GM18507 (cell line): ENCODE measurements at regions not wholly inside any gene's neighbourhood (a gene's known extent, or its start where the extent isn't known, plus 50 kb on each side); places are given as distances from the start of the nearest gene placed in this dataset.

Source experiments
- DNase-seq: peaks from one replicate; pipeline ENCODE4 v3.0.0; 2011; ENCODE audit warnings: low read depth; ENCODE audit not compliant: insufficient read length; ENCODE audit errors: extremely low spot score
- FAIRE-seq: peaks from 2 replicates; lab custom pipeline; 2011; peaks lifted over from hg19 to GRCh38; lab: Jason Lieb, UNC

DNA sequence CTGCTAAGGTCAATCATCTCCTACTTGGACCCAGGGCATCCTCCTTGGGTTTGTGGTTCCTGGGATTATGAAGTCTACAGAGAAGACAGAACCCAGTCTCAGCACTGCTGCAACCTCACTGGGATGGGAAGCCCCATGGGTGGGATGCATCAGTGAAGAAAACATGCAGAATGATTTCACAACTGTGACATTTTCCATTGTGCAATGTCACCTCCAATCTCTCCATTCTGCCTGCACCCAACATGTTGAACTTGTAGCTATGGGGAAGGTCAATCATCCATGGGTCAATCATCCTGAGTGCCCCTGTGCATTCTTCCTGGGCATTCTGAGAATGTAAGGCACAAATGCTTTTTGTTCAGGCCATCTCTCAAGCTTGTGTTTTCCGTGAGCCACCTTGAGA, 1004.4 kb upstream of the TMEM132C start:
- DNase-seq (no peak), FAIRE-seq (no peak)

DNA sequence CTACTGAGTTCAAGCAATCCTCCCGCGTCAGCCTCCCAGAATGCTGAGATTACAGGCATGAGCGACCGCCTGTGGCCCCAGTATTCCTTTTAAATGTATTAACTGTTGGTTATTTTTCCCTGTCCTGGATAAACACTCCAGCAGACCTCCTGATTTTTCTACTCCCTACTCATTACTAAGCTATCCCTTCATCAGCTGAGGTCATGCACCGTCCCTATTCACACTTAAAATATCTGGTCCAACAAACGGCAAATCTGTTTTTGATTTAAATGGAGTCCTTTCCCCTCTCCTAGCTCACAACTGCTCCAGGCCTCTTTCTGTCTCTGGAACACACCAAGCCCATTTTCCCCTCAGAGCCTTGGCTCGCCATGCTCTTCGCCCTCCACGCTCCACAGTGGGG, 1003.3 kb upstream of the TMEM132C start:
- DNase-seq (no peak), FAIRE-seq (no peak)

DNA sequence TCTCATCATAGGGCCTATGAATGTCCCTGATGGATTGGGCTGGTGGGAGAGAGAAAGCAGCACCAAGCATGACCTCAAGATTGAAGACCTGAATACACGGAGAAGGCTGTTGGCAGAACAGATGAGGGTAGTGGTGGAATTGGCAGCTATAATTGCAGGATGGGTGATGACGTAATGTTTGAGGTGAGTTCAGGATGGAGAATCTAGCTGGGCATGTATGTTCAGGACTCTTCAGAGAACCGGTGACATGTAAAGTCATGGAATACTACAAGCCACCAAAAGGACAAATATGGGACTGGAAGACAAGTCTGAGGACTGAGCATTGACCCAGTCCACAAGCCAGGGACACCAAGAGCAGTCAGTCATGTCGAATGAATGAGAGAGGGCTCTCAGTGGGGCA, 999.8 kb upstream of the TMEM132C start:
- DNase-seq, result no peak
- no peak for FAIRE-seq

DNA sequence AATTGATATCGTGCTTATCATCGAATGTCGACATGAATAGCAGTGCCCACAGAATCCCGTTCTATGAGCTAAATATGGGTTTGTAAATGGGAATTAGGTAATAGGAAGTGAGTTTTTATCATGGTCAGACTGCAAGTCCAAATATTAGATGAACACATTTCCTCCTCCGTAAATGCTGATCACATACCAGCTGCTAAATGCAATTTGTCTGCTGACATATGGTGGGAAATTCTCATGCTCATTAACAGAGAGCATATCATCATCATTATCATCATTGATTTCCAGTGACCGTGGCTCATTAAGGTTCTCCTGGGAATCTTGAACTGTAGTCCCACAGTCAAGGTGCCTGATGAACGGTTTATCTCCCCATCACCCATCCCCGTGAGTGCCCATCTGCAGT, 998.8 kb upstream of the TMEM132C start:
- no peak for FAIRE-seq
- DNase-seq, result no peak

DNA sequence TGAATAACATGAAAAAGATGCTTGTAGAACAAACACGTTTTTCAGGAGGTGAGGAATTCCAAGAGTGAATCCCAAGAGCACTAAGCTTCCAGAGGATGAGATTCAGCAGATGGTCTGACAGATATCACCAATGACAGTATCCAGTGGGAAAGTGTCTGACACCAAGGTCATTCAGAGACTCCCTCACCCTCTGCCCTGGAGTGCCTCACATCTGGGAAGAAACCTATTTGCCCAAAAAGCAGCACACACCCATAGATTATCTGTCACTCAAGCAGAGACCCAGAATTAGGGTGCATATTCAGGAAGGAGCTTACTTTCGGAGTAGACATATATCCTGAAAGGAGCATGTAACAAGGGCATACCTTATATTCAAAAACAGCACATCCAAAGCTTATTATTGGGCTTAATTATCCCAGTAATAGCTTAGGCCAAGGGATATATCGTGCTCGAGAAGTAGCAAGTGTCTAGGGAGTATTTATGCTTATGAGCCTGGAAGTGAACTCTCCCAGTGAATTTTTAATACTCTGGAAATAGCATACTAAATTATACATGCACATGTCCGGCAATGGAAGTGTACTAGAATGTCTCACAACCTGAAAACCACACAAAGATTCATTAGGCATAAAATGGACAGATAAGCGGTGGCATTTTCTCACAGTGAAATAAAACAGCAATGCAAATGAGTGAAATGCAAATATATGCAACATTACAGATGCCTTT, 998.1 kb upstream of the TMEM132C start:
- DNase-seq (no peak), FAIRE-seq (no peak)

DNA sequence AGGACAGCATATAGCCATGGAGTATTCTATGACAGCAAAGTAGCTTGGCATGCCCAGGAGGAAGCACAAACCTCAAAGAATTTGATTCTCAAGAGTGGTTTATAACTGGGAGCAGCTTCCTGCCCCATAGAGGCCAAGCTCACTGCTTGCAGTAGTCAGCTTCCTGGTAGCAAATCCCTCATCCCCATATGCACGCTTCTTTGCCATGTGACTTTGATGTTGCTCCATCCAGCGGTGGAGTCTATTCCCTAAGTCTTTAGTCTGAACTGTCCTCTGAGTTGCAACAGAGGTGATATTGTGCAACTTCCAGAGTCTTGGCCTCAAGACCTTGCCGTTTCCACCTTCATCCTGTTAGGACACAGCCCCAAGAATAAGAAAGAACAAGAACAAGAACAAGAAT, 996.8 kb upstream of the TMEM132C start:
- FAIRE-seq (no peak), DNase-seq (no peak)

DNA sequence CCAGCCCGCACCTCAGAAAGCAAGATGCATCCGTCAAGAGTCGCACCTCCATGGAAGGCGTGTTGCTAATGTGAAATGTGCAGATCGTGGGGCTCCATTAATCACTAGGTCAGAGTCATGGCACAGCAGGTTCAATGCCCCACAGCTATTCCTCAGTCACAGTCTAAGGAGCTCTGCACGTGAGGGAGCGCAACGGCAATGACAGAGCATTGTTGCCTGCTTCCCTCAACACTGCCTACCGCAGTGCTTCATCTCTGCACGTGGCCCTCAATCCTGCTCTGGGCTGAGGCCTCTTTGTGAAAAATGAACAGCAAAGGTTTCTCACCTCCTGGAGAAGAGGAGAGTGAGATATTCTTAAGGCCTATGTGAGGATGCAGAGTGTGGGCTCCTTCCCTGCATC, 995.2 kb upstream of the TMEM132C start:
- no peak for DNase-seq
- FAIRE-seq, result no peak

DNA sequence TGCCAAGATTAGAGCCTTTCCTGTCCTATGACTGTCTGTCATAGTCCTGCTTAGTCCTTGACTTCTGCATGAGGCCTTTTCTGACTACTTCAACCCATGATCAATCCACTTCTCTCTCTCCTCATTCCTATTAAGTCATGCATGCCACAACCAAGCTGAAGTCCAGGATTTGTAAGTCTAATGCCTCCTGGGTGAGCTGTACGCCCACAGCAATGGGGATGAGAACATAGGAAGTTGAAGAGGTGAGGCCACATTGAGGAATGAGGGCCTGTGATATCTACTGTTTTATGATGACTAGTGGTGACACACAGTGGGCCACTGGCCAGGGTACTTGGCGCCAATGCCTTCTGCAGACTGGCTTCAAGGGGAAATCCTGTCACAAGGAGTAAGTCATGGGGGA, 994.1 kb upstream of the TMEM132C start:
- FAIRE-seq (no peak), DNase-seq (no peak)

DNA sequence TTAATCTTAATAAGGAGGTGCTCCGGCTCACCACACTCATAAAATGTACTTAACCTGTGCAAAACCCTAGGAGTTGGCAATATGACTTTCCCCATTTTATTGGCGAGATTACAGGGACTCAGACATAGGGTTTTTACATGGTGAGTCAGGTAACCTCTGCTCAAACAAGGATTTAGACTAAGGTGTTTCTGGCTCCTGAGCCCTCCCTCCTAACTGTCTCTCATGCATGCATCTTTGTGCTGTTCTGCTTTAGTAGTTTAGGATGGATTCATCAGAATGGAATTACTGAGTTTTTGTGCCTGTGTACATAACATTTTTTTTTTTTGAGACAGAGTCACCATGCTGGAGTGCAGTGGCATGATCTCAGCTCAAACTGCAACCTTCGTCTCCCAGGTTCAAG, 993.3 kb upstream of the TMEM132C start:
- DNase-seq (no peak), FAIRE-seq (no peak)

DNA sequence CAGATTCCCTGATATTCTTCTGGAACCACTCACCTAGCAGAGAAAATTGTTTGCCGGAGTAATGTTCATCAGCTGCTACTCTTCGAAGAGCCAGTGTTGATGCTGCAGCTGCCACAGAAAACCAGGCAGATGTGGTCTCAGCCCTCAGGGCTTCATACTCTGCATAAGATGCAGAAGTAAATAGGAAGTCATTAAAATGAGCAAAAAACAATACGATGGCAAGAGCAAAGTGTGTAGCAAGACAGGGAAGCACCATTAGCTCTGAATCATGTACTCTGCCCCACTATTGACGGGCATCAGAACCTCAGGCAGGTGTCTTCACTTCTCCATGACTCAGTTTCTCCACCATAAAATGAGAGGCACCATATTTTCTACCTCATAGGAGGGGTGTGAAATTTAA, 991.6 kb upstream of the TMEM132C start:
- FAIRE-seq, result no peak
- DNase-seq, result no peak

DNA sequence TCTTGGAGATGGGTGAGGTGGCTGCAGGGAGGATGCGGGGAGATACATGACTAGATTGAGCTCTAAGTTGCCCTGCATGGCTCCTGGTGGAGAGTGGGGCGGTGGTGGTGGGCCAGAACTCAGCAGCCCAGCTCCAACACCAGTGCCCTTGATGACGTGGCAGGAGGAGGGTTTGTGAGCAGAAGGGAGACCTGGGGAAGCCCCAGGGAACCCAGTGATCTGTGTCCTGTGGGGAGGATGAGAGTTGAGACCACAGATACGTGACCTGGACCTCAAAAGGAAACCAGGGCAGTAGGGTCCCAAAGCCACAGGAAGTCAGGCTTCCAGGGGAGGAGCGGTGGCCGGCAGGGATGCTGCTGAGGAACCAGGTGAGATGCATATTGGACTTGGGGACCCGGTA, 989.1 kb upstream of the TMEM132C start:
- DNase-seq (no peak), FAIRE-seq (no peak)

DNA sequence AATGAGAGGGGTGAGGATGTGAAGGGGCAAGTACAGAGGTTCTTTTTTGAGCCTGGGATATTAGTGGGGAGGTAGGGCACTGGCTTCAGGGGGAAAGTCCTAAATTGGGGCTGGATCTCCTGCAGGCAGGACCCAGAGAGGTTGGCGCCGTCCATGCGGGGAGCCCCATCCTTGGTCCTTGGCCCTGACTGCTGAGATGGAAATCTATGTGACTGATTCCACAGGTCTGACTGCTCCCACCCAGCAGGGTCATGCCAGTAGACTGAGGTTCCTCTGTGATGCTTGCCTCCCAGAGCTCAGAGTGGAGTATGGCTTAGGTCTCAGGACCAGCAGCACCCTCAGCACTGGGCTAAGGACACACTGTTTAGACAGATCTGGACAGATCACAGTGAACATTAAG, 988.6 kb upstream of the TMEM132C start:
- no peak for DNase-seq
- no peak for FAIRE-seq

DNA sequence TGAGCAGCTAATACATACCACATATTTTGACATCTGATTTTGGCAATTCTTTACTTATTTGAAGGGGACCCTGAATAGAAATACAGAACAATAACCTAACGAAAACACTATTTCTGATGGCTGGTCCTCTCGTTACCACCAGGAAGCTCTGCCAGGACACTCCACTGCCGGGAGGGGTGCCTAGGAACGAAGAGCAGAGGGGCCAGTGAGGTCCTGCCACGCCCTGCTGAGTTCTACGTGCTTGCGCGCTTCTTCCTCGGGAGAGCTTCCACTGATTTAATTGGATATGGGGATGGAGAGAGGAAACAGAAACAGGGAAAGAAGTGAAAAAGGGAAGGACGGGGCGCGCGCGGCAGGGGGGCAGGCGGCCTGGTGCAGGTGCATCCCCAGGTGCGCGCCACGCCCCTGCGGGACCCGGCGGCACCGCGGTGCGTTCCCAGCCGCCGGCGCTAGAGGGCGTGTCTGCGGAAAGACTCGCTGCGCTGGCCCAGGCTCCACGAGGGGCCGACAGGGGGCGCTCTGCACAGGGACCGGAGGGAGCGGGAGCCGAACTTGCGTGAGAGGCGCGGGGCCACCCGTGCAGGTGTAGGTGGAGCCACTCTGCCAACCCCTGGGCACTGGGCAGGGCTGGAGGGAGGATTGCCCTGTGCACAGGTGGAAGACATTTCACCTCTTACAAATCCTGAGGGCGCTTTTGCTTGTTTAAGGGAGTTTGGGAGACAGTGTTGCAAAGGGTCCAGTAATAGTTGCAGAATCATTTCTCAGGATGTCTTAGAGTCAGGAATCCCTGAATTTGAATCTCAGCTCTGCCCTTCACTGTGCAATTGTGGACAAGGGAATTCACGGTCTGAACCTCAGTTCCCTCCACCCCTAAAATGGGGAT, 986.3 kb upstream of the TMEM132C start:
- DNase-seq (peak; percentile 5), FAIRE-seq (no peak)

DNA sequence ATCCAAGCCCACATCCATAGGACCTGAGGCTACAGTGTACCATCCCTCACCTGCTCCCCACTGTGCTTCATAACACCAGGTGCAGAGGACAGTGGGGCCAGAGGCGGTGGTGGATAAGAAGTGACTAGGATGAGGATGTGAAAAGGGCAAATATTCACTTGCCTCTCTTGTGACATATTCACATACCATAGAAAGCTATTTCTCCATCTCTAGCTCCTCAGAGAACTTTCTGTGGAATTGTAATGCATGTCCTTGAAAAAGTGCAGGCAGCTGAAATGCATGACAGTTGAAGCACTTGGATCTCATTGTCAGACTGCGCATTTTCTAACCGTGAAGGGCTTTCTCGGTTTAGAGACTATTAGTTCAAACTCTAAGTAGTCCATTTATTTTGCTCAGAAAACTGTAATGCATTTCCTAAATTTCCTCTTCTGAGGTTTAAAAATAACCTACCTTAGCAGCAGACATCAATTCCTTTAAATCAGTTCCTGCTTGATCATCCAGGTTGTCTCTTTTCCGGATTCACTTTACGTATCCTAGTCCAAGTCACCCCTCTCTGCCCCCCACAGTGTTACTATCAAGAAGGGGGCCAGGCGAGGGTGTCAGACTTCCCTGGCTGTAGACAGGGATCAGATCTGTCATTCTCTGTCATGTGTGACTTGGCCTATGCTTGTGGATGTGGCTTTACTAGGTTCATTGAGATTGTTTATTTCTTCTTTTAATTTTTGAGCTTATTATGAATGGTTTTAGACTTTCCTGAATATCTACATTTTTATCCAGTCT, 984.0 kb upstream of the TMEM132C start:
- FAIRE-seq (no peak), DNase-seq (no peak)

DNA sequence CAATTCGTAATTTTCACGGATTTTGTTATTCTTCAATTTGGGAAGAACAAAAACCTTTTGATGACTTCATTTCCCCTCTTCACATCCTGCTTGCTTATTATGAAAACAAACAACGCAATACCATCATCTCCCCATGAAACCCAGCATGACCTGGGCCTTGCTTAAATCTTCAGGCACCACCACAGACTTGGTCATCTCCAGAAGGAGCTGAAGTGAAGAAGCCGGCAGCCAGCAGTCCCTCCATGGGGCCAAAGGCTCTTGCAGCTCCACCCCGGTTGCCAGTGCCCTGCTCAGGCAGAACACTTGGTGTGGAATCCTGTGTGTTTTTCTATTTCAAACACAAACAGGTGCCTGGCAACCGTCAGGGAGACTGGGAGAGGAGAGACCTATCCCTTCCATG, 982.9 kb upstream of the TMEM132C start:
- FAIRE-seq (no peak), DNase-seq (no peak)

DNA sequence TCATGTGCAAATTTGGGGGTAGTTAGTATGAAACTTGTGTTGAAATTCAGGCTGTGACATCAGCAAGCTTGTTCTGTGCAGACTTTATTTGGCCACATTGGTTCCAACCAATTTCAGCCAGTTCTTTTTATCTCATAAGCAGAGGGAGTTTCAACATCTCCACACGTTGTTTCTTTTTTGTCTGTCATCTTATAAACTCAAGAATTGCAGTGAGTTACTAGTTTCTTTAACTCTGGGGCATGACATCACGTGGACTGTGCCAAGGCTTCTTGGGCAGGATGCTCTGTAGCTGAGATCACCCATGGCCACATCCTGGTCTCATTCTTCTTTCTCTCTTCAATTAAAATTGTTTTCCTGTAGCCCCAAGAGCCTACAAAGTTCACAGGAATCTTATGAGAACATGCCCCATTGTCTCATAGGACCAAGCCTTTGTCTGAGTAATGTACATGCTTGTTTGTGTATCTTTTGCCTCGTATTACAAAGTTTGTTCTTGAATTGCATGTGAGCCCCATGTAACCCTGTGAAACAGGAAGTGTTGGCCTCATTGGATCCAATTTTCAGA, 982.0 kb upstream of the TMEM132C start:
- FAIRE-seq (no peak), DNase-seq (no peak)

DNA sequence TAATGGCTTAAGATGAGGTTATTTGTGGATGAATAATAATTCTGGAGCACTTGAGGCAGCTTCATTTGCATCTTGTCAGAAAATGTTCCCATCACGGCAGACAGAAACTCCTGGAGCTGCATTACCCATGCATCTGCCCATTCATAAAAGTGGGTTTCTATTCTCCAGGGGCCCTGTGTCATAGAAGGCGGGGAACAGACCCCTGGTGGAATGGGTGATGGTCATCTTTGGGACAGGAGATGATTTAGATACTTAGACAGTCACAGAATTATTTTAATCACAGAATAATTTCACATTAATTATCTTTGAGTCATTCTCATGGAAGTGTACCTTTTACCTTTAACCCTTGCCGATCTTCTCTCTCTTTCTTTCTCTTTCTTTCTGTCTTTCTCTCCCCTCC, 980.7 kb upstream of the TMEM132C start:
- DNase-seq, result no peak
- FAIRE-seq, result no peak

DNA sequence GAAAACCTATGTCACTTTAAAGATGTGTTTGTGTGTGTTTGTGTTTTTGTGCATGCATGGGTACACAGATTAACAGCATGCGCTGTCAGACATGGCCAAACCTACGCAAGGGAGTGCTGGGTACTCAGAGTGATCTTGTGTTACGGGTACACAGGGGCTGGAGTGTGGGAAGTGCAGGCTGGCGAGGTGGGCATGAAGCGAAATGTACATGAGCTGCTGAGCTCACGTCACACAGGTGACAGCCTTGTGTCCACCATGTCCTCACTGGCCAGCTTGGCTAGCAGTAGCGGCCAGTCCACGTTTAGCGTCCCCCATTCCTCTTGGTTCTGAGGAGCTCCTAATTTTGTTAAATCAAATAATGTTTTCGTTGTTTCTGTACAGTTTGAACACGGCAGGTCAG, 979.7 kb upstream of the TMEM132C start:
- DNase-seq (no peak), FAIRE-seq (no peak)

DNA sequence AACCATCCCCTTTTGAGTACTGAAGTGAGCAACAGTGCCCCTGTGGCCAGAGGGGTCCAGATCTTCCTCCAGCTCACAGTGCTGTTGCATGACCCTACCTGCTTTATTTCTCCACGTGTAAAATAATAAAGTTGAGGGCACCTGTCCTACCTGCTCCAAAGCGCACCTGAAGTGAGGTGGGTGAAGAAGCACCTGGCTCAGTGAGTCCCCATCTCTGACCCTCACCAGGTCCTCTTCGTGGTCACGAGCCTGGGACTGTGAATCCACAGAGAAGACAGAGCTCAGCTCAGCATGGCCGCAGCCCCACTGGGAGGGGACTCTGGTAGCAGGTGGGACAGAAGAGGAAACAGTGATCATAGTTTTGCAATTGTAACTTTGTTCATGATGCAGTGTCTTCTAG, 976.7 kb upstream of the TMEM132C start:
- DNase-seq, result no peak
- no peak for FAIRE-seq

DNA sequence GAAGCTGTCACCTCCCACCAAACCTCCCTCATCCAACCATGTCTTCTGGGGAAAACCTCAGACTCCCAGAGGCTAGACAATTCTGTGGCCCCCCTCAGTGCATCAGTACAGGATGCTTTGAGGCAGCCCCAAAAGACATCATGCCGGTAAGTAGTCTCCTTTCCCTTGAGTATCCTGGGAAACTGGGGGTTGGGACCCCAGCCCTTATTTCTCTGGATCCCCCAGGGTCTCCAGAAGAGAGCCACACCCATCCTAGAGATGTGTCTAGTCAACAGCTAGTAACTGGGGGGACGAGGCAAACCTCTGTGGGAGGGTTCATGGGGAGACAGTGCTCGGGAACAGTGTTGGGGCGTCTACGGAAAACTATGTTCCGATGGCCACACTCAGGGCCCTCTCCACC, 974.2 kb upstream of the TMEM132C start:
- FAIRE-seq (no peak), DNase-seq (no peak)
